Hematopoietic multipotent progenitor cell treated with erythropoietin and hydrocortisone succinate and interleukin-3 and kit ligand, for 17 days (in vitro differentiated cells): ENCODE measurements at regions not wholly inside any gene's neighbourhood (a gene's known extent, or its start where the extent isn't known, plus 50 kb on each side); places are given as distances from the start of the nearest gene placed in this dataset.

Experiments used
- DNase-seq: peaks from one replicate; pipeline ENCODE4 v3.0.0-alpha.2; 2015; ENCODE audit warnings: low spot score

DNA sequence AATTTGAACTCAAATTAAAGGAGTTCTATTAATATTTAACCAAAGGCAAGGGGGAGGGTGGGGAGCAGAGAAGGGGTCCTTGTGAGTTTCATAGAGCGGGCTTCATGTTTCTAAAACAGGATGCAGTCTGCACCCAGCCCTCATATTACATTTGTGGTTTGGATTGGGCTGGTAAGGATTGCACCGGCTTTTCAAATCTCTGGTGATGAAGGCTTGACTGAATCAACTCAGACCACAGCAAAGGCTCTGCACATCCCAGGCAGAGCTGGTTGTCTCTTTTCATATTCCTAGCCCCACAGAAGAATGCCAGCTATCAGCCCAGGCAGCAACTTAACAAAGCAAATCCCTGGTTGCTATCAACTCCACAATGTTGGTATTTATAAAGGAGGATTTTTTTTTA lies 1221.4 kb downstream of the VRK1 start:
- no peak for DNase-seq

DNA sequence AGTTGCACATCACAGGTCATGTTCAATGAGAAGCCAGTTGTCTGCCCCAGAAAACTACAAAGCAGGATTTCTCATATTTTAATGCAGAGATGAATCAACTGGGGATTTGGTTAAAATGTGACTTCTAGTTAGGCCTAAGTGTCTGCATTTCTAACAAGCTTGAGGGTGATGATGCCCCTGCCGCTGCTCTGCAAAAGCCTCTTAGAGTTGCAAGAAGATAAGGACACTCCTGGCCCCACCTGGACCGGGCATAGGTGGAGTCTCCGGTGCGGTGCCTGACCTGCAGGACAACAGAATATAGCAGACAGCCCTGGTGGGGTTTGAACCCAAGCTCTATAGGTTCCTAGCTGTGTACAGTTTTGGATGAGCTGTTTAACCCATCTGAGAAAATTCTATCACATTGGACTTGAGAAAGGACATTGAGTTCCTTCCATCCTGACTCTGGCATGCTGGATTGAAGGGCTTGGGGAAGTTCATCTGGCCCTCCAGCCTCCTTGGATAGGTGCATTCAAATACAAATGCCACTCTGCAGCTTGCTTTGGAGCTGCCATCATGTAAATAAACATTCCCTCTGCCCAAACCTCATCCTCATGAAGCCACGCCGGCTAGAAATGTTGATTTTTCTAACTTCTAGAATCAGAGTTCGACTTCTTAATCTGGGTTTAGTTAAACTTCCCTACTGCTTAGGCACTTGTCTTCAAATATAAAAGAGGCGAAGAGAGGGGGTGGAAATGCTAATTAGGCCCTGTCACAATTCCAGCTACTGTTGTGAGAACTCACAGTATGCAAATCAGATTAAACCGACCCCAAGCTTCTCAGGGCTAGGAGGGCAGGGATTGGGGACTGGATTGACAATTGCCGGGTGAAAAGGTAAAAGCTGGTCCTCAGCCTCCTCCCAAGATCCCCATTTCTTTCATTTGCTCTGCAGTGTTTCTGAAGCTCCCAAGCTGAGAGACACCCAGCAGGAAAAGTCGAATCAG lies 1225.6 kb downstream of the VRK1 start:
- DNase-seq, result no peak

DNA sequence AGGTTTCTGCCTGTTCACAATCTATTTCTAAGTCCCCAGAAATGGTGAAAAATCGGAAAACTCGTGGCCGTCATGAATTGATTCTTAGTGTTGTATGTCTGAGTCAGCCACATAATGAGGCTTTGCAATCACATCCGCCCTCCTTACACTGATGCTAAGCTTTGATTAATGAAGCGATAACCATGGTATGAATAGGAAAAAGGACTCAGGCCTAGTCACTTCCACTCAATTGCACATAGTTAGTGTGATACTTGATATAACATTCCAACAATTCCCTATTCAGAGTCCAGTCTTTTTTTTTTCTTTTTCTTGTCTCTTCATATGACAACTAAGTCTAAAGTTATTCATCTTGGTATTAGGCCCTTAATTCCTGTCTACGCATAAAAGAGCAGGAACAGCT lies 1231.0 kb downstream of the VRK1 start:
- no peak for DNase-seq

DNA sequence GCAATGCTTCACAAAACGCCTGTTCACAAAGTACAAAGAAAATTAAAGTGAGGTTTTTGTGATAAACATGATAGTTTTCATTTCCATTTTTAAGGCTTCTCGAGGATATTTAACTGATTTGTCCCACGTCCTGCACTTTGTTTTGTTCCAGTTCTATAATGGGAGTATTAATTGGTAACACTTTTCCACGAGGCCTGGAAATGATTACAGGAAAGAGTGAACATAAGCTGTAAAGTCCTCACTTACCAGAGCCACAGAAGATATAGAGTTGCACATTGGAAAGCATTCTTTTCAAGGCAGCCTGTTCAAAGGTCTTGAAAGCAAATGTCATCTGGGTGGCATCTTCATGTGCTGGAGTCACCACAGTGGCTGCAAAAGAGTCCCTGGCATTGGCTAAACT lies 1236.6 kb downstream of the BCL11B start:
- DNase-seq, result no peak

DNA sequence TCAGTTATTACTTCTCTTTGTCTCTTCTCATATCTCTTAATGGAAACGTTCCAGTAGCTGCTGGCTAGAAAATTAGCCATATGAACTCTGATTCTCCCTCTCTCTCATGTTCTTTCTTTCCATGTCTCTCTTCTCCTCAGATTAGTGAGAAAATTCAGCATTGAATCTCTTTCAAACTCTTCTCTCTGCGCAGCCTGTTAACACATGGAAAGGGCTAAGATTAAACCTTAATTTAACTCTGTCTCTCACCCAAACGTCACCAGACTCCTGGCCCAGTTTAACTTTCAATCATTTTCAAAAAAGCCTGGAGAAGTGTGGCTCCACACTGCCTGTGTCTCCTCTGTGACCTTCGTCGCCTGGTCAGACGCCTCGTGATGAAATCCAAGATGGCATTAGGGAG lies 1234.2 kb downstream of the BCL11B start:
- DNase-seq, result no peak

DNA sequence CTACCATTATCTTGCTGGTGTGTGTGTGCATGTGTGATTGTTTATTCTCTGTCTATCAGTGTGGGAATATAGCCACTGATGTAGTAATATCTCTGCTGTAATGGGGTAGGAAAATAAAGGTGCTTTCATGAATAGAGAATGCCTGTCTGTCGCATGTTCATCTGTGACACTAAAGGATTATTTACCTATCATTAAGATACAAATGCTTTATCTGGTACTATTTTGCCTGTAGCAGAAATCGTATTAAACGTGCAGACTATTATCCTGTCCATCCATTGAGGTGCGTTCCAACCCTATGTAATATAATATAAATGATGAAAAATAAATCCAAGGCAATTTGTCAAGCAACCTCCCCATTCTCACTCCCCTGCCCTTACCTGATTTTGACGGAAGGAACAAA lies 1215.1 kb downstream of the BCL11B start:
- DNase-seq, result no peak

DNA sequence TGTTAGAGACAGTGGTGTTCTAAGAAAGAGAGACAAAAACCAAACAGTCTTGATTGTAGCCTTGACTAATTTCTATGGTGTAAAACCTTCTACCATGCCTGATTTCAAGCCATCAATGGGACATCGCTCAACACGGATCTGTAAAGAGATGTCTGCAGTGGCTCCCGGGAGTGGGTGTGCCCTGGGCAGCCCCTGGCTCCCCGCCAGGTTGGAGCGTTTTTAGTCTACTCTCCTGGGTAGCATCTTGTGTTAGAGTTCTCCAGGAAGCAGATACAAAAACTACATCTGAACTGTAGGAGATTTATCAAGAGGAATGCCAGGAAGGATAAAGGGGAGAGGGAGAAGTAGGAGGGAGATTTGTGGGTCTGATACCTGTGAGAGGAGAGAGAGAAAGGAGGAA lies 1212.9 kb downstream of the BCL11B start:
- no peak for DNase-seq

DNA sequence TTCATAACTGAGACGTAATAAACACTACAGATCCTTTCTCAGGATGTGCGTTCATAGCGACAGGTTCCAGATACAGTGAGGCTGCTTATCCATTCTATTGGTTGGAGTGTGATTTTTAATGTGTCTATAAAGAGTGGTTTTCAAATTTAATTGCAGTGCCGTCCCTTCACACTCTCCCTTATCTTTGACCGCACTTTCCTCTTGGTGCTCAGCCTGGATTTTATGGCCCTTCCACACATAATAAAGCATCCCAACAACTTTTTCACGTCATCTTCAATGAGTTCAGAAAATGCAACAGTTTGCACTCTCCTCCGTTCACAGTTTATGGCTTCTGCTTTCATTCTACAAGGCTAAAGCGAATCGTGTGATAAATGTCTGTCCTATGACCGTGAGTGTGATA lies 1209.9 kb downstream of the BCL11B start:
- DNase-seq, result no peak

DNA sequence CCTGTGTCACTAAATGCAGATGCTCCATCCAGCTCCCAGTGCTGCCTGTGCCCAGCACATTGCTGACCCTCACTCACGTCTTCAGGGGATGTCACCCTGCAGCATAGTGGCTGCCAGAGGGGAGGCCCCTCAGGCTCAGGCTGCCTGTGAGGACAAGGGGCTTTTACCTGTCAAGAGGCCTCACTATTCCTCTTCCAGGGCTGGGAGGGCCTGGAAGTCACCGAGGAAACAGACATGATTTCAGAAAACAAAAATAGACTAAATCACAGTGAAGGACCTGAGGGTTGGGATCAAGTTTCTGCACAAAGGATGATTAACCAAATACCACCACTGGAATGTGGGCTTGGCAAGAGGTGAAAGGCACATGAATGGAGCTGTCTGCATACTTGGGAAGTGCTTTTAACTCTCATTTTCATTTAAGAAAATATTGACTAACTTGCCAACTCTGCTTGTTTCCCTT lies 1202.3 kb downstream of the BCL11B start:
- DNase-seq, result no peak

DNA sequence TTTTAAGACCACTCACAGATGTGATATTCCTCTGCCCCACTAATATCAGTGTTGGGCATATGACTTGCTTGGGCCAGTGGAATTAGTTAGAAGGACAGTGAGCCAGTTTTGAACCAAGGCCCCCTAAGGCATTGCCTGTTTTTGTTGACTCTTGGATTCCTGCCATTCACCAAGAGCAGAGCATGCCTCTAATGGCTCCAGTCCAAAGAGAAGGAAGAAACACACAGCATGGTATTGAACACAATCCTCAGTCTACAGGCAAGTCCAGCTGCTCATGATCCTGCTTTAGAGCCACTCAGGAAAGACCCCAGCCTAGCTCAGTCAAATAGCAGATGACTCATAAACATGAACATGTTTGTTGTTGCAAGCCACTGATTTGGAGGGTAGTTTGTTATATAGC lies 1201.5 kb downstream of the BCL11B start:
- DNase-seq, result no peak

DNA sequence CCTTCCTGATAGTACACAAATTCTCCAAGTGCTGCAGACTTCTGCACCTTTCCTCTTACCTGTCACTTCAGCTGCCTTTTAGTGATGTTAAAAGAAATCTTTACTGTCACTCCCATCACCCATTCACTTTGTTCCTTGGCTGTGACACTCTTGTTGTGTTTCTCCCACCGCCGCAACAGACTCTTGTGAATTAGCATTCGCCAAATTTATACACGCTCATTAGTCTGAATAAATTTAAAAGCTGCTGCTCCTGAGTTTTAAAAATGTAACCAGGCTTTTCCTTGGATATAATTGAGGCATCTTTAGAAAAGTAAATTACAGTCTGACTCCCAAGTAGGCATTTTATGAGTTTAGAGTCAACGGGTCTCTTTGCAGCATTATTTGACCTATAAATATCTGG lies 1197.9 kb downstream of the BCL11B start:
- DNase-seq, result no peak

DNA sequence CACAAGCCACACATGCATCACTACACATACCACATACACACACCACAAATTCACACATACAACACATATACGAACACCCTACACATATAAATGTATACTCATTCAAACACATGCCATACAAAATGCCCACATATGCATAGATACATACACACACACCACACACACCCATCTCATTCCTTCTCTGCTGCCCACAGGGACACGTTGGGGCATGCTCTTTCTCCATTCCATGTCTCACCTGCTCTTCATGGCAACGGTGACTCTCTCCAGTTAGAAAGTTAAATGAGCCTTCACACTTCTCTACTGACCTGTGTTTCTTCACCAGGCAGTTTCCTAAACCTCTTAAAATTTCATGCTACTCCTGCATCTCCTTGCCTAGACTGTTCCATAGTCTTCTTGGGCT lies 1194.8 kb downstream of the BCL11B start:
- DNase-seq, result no peak

DNA sequence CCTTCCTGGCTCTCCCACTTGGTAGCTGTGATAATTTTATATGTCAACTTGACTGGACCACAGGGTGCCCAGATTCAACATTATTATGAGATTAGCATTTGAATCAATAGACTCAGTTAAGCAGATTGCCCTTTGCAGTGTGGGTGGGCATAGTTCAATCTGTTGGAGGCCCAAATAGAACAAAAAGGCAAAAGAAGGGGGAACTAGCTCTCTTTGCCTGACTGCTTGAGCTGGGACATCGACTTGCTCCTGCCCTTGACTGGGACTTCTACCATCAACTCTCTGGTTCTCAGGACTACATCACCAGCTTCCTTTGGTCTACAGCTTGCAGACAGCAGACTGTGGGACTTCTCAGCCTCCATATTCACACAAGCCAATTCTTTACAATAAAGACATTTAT lies 1189.2 kb downstream of the BCL11B start:
- no peak for DNase-seq

DNA sequence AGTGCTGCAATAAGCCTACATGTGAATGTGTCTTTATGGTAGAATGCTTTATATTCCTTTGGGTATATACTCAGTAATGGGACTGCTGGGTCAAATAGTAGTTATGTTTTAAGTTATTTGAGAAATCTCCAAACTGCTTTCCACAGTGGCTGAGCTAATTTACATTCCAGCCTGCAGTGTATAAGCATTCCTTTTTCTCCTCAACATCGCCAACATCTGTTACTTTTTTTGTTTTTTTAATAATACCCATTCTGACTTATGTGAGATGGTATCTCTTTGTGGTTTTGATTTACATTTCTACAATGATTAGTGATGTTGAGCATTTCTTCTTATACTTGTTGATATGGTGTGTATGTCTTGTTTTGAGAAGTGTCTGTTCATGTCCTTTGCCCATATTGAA lies 1186.2 kb downstream of the BCL11B start:
- DNase-seq, result no peak

DNA sequence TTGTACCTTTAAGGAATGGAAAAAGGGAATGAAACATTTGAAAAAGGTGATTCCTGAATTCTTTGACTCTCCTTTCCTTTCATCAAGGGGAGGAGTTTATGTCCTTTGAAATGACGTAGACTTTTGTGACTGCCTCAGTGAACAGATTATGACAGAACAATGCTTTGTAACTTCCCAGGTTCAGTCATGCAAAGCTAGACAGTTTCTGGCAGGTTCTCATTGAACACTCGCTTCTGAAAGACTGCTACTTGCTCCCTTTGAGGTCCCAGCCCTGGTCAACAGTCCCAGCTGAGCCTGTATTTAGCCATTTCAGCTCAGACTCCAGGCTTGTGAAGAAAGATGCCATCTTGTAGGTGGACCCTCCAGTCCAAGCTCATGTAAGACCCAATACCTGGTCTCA lies 1178.9 kb downstream of the BCL11B start:
- DNase-seq, result no peak

DNA sequence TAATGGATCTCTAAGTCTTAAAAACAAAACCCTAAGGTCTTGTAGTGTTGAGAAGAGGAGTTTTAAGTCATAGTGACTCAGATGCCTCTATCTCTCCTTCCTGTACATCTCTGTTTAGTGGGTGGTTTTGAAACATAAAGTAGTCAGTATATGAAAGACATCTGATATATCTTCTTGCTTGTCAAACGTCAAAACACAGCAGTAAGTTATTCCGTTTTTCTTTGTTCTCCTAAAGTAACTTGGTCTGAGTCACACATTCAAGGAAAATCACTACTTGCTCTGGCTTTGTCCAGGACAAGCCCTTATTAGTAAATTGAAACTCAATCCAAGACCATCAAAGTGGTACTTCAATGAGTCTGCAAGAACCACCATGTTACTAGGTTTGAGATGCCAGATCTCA lies 1172.5 kb downstream of the BCL11B start:
- DNase-seq, result no peak

DNA sequence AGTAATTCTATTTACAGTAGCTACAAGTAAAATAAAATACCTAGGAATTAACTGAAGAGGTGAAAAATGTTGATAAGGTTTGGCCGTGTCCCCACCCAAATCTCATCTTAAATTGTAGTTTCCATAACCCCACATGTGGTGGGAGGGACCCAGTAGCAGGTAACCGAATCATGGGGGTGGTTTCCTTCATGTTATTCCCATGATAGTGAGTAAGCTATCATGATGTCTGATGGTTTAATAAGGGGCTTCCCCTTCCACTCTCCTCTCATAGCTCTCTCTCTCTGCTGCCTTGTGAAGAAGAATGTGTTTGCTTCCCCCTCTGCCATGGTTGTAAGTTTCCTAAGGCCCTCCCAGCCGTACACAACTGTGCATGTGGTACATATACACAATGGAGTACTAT lies 1170.7 kb downstream of the BCL11B start:
- no peak for DNase-seq

DNA sequence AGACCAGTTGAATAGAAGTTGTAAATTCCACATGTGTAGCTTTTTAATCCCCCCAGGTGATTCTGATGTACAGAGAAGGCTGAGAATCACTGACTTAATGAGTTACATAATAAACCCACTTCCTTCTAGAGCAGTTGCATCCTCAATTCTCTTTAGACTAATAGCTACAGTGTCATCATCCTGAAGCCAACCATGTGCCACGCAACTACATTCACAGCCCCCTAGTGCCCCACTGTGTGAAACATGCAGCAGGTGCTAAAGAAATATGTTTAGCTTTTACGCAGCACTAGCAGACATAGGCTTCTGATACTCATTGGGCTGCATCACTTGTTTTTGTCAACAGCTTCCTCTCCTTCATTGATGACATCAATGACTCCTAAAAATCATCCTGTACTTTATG lies 1168.3 kb downstream of the BCL11B start:
- DNase-seq, result no peak

DNA sequence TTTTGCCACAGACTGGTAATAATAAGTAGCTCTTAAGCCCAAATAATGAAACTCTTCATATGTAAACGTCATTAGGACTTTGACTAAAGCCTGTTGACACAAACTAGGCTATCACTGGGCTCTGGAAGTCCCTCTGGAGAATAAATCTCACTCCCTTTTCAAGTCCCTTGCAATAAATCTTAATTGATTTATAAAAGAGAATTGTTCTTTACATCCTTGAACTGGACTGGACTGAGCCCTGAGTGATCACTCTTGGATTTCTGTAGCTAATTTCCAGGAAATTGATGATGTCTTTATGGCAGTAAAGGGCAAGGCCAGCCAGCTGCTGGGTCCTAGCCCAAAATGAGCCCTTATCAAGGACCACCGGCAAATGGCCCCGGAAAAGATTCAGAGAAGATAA lies 1162.7 kb downstream of the BCL11B start:
- no peak for DNase-seq

DNA sequence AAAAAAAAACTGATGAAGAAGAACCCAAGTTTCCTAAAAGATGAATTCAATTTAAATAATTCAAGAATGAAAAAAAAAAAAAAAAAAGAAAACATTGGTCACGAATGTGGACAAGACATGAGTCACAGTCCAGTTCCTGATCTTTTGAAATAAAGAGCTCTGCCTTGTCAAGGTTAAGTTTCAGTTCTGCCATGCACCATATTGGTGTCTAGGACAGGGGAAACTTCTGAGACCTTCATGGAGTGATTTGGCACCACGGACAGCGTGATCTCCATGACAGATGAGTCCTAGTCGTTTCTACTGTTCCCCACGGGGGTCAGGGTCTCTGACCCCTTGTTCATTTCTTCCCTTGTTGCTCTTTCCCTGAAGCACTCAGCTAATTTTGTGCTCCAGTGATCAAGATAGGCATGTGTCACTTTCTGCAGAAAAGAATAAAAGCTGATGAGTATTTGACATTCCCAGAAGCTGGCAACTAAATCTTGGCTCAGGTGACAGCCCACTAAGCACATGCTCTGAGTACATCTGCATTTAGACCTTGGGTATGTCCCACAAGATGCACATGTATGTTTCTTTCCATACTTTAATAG lies 1159.7 kb downstream of the BCL11B start:
- no peak for DNase-seq

DNA sequence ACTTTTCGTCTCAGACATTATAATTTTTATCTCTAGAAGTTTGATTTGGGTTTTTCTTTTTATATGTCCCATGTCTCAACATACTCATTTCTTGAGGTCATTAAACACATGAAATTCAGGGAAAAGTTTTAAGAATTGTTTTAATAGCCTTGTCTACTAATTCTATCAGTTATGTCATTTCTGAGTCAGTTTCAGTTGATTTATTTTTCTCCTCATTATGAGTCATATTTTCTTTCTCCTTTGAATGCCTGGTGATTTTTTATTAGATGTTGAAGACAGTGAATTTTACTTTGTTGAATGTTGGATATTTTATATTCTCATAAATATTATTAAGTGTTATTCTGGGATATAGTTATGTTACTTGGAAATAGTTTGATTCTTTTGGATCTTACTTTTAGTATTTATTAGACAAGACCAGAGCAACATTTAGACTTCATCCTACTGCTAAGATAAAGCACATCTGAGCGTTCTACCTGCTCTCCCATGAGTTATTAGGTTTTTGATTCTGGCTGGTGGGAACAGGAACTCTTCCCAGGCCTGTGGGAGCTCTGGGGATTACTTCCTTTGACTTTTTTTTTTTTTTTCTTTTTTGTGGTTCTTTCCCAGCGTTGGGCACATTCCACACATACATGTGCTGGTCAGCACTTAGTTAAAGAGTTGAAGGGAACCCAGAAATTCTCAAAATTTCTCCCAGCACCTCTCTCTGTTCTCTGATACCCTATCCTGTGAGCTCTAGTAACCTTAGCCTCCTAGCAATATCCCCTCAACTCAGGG lies 1157.7 kb downstream of the BCL11B start:
- no peak for DNase-seq

DNA sequence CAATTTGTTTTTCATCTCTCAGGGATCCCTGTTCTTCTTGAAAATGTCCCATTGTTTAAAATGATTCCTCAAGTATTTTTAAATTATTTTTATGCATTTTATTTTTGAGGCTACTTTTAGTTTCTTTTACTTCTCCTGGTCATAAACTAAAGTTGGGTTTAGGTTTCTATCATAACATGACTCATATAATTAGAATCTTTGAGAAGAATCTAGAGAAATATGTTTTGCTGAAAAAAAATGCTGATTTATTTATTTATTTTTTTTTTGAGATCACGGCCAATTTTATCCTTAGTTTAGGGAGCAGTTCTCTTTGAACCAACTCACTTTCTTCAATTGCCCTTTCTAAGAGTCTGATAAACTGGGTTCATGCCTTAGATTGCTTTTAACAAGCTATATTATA lies 1157.1 kb downstream of the BCL11B start:
- DNase-seq, result no peak

DNA sequence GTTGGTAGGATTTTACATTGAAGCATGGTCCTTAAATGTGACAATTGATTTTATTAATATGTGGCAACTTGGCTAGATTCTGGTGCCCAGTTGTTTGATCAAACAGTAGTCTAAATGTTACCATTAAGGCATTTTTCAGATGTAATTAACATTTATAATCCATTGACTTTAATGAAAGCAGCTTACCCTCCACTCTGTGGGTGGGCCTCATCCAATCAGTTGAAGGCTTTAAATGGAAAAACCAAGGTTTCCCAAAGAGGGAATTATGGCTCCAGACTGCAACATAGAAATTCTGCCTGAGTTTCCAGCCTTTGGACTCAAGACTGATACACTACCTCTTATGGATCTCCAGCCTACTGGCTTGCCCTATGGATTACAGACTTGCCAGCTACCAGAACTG lies 1153.2 kb downstream of the BCL11B start:
- DNase-seq, result no peak
